IMR-90 (cell line): ENCODE measurements at regions not wholly inside any gene's neighbourhood (a gene's known extent, or its start where the extent isn't known, plus 50 kb on each side); places are given as distances from the start of the nearest gene placed in this dataset.
"Not testable (repeated sequence)": the region's sequence is repeated elsewhere in the genome, so short reads cannot be mapped to it uniquely, and the experiment has no call there.

Experiments
- ATAC-seq: fragments of 200-7000 bp; cut with Tn5 transposase; 2 replicates; pipeline ENCODE4 v1.9.1; 2020; ENCODE audit warnings: low read depth, mild to moderate bottlenecking, moderate library complexity
- BruUV-seq: library from RNA; stranded (reverse); fragments of 400-500 nt; replicated peaks from 2 replicates; lab custom pipeline; 2021; lab: Mats Ljungman, UMichigan
- CTCF ChIA-PET: fragments of 300-600 bp; formaldehyde crosslinking; extraction: SDS; loops from one replicate; lab custom pipeline; 2021; ENCODE audit warnings: antibody characterized with exemption; lab: Yijun Ruan, JAX
- POLR2A ChIA-PET: fragments of 300-600 bp; sonication (Branson Sonifier 250); formaldehyde crosslinking; loops from one replicate; lab custom pipeline; 2022; ENCODE audit warnings: antibody characterized with exemption; ENCODE audit not compliant: unreplicated experiment; lab: Charles Lee
- DNase-seq: peaks from one replicate; pipeline ENCODE4 v3.0.0; 2013
- H2AFZ ChIP-seq: replicated peaks from 2 replicates; pipeline ENCODE3; 2013; ENCODE audit warnings: low read length, mild to moderate bottlenecking; ENCODE audit not compliant: poor library complexity
- H2AK5ac ChIP-seq: 2 replicates; pipeline ENCODE4 v1.6.1; 2013; ENCODE audit warnings: low read depth, low read length, inconsistent platforms
- H2AK9ac ChIP-seq: replicated peaks from 2 replicates; pipeline ENCODE3; 2013; ENCODE audit warnings: mild to moderate bottlenecking, low read depth, low read length, moderate library complexity; ENCODE audit not compliant: poor library complexity
- H2BK120ac ChIP-seq: 2 replicates; pipeline ENCODE4 v1.6.1; 2013; ENCODE audit warnings: low read depth, low read length, inconsistent platforms
- H2BK15ac ChIP-seq: 3 replicates; pipeline ENCODE4 v1.6.1; 2013; ENCODE audit warnings: low read depth, low read length, inconsistent platforms
- H2BK20ac ChIP-seq: 2 replicates; pipeline ENCODE4 v1.6.1; 2013; ENCODE audit warnings: low read depth, mild to moderate bottlenecking, inconsistent platforms, low read length, moderate library complexity
- H2BK5ac ChIP-seq: 2 replicates; pipeline ENCODE4 v1.6.1; 2013; ENCODE audit warnings: mild to moderate bottlenecking, low read depth, low read length, inconsistent platforms; ENCODE audit not compliant: poor library complexity, severe bottlenecking
- H3K14ac ChIP-seq: replicated peaks from 2 replicates; pipeline ENCODE4 v1.6.1; 2013; ENCODE audit warnings: low read depth, low read length, inconsistent platforms
- H3K18ac ChIP-seq: 2 replicates; pipeline ENCODE4 v1.6.1; 2013; ENCODE audit warnings: low read depth, low read length, control low read depth
- H3K23ac ChIP-seq: 2 replicates; pipeline ENCODE4 v1.6.1; 2013; ENCODE audit warnings: low read depth, low read length, inconsistent platforms
- H3K27ac ChIP-seq: 2 replicates; pipeline ENCODE4 v1.5.1; 2013; ENCODE audit warnings: mild to moderate bottlenecking, control low read depth, low read length; ENCODE audit not compliant: insufficient read depth
- H3K27me3 ChIP-seq: 2 replicates; pipeline ENCODE4 v1.6.1; 2013; ENCODE audit warnings: low read length; ENCODE audit not compliant: control insufficient read depth, insufficient read depth
- H3K36me3 ChIP-seq: 2 replicates; pipeline ENCODE4 v1.6.1; 2013; ENCODE audit warnings: low read length, mixed read lengths; ENCODE audit not compliant: control insufficient read depth, insufficient read depth
- H3K4ac ChIP-seq: 2 replicates; pipeline ENCODE4 v1.6.1; 2013; ENCODE audit warnings: low read depth, low read length, inconsistent platforms
- H3K4me1 ChIP-seq: 2 replicates; pipeline ENCODE4 v1.6.1; 2013; ENCODE audit warnings: low read length, mixed read lengths; ENCODE audit not compliant: control insufficient read depth, insufficient read depth
- H3K4me2 ChIP-seq: 2 replicates; pipeline ENCODE4 v1.6.1; 2013; ENCODE audit warnings: low read depth, mild to moderate bottlenecking, control low read depth, low read length, moderate library complexity
- H3K4me3 ChIP-seq: 2 replicates; pipeline ENCODE4 v1.5.1; 2013; ENCODE audit warnings: low read depth, mild to moderate bottlenecking, control low read depth, low read length, moderate library complexity; ENCODE audit not compliant: insufficient read depth
- H3K56ac ChIP-seq: 2 replicates; pipeline ENCODE4 v1.6.1; 2013; ENCODE audit warnings: low read length, inconsistent platforms; ENCODE audit not compliant: insufficient read depth; ENCODE audit errors: extremely low read depth
- H3K79me1 ChIP-seq, 2 experiments: 2 replicates each; pipeline ENCODE4 v1.6.1; 2013; ENCODE audit warnings: low read length in 2 of 2, inconsistent platforms in 1 of 2, low read depth in 1 of 2
- H3K9ac ChIP-seq: 2 replicates; pipeline ENCODE4 v1.6.1; 2013; ENCODE audit warnings: low read depth, low read length, control low read depth
- H3K9me1 ChIP-seq: 2 replicates; pipeline ENCODE4 v1.6.1; 2013; ENCODE audit warnings: low read length, inconsistent platforms; ENCODE audit not compliant: insufficient read depth
- H3K9me3 ChIP-seq: 2 replicates; pipeline ENCODE4 v1.6.1; 2013; ENCODE audit warnings: low read length; ENCODE audit not compliant: control insufficient read depth, insufficient read depth
- H4K20me1 ChIP-seq: 2 replicates; pipeline ENCODE4 v1.6.1; 2013; ENCODE audit warnings: low read length, inconsistent platforms; ENCODE audit not compliant: insufficient read depth
- H4K5ac ChIP-seq: 2 replicates; pipeline ENCODE4 v1.6.1; 2013; ENCODE audit warnings: mild to moderate bottlenecking, low read depth, low read length, control low read depth
- H4K8ac ChIP-seq, 2 experiments: 2 replicates each; pipeline ENCODE4 v1.6.1; 2013; ENCODE audit warnings: low read depth in 2 of 2, low read length in 2 of 2, control low read depth in 1 of 2, inconsistent platforms in 1 of 2
- H4K91ac ChIP-seq: 2 replicates; pipeline ENCODE4 v1.6.1; 2013; ENCODE audit warnings: low read depth, low read length, inconsistent platforms; ENCODE audit not compliant: insufficient read depth
- WGBS, 2 experiments: methylation state at CpG; one replicate each; pipeline versions ENCODE4 v1.1.5 to v1.1.7; 2013; ENCODE audit warnings: missing lambda C conversion rate in 2 of 2; ENCODE audit not compliant: insufficient read length in 1 of 2; ENCODE audit errors: extremely low coverage in 2 of 2; 5-methylcytosine and 5-hydroxymethylcytosine counted together
- dilution Hi-C: fragments of 300-500 bp; cut with HindIII; formaldehyde crosslinking; loops from one replicate; pipeline ENCODE4 v1.14.3; 2018; ENCODE audit warnings: low sequenced_read_pairs; ENCODE audit not compliant: unreplicated experiment
- in situ Hi-C: fragments of 300-500 bp; cut with MboI; formaldehyde crosslinking; loops from 3 replicates; pipeline ENCODE4 v1.14.3; 2019; ENCODE audit warnings: low sequenced_read_pairs, inconsistent platforms, mixed read lengths
- intact Hi-C: fragments of 100-400 bp; cut with micrococcal nuclease; formaldehyde crosslinking; loops from 2 replicates; pipeline ENCODE4 v1.10.0; 2022

DNA sequence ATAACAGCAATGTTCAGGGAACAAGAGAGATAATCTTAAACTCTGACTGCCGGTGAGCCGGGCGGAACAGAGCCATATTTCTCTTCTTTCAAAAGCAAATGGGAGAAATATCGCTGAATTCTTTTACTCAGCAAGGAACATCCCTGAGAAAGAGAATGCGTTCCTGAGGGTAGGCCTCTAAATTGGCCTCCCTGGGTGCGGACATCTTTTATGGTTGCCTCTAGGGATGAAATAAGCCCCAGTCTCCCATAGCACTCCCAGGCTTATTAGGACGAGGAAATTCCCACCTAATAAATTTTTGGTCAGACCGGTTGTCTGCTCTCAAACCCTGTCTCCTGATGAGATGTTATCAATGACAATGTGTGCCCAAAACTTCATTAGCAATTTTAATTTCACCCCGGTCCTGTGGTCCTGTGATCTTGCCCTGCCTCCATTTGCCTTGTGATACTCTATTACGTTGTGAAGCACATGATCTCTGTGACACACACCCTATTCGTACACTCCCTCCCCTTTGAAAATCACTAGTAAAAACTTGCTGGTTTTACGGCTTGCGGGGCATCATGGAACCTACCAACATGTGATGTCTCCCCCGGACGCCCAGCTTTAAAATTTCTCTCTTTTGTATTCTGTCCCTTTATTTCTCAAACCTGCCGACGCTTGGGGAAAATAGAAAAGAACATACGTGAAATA lies 249.4 kb downstream of the RPL10L start:
- ATAC-seq, CTCF ChIA-PET, H3K79me1 ChIP-seq, H3K27ac ChIP-seq, H3K18ac ChIP-seq, H3K36me3 ChIP-seq, POLR2A ChIA-PET, H3K4me2 ChIP-seq, H2BK120ac ChIP-seq, H4K20me1 ChIP-seq, H2BK5ac ChIP-seq, DNase-seq, H2AK9ac ChIP-seq, H3K4me3 ChIP-seq, intact Hi-C loops, H4K8ac ChIP-seq, H3K9me3 ChIP-seq, dilution Hi-C loops, H3K23ac ChIP-seq, H3K27me3 ChIP-seq, H2BK15ac ChIP-seq, BruUV-seq, H4K91ac ChIP-seq, H3K56ac ChIP-seq, H2AFZ ChIP-seq, H3K9me1 ChIP-seq, H3K4ac ChIP-seq, H3K4me1 ChIP-seq, H4K5ac ChIP-seq, in situ Hi-C loops, H3K14ac ChIP-seq, H2AK5ac ChIP-seq, H2BK20ac ChIP-seq, H3K9ac ChIP-seq: not testable (repeated sequence)
- 55% methylated on average over 3 of the region's 18 CpGs; no CpG with 5 or more reads in 1 of the 2 experiments for WGBS, 2 experiments
